SH-SY5Y (cell line): ENCODE measurements at regions not wholly inside any gene's neighbourhood (a gene's known extent, or its start where the extent isn't known, plus 50 kb on each side); places are given as distances from the start of the nearest gene placed in this dataset.

Experiments used
- GATA2 ChIP-seq: IDR thresholded peaks from 2 replicates; pipeline ENCODE4 v1.6.1; 2011; ENCODE audit warnings: mild to moderate bottlenecking, low read depth, low read length
- GATA3 ChIP-seq: IDR thresholded peaks from 2 replicates; pipeline ENCODE4 v1.6.1; 2011; ENCODE audit warnings: low read depth, mild to moderate bottlenecking, low read length, moderate library complexity

- no peak for TF ChIP-seq GATA2
- no peak for TF ChIP-seq GATA3
Observed at GRCh38 chr2:57877811-57878170, 168.8 kb upstream of the VRK2 start.
